Right atrium auricular region (tissue), 2 donors: ENCODE measurements at regions not wholly inside any gene's neighbourhood (a gene's known extent, or its start where the extent isn't known, plus 50 kb on each side); places are given as distances from the start of the nearest gene placed in this dataset.
"Not testable (repeated sequence)": the region's sequence is repeated elsewhere in the genome, so short reads cannot be mapped to it uniquely, and the experiment has no call there.

Experiments used
- DNase-seq: peaks from one replicate; pipeline ENCODE4 v3.0.0-alpha.2; 2019; ENCODE audit warnings: low spot score
- H3K27ac ChIP-seq, 2 donors: fragments of 200-600 bp; sonication (generic); 1 replicate in 1 of 2; 2 replicates in 1 of 2; pipeline ENCODE4 v1.5.1; 2016 to 2019
- H3K27me3 ChIP-seq, 2 donors: fragments of 200-600 bp; sonication (generic); one replicate each; pipeline versions ENCODE4 v1.5.1 to v1.6.0; 2017 to 2019
- H3K36me3 ChIP-seq: fragments of 200-600 bp; sonication (generic); one replicate; pipeline ENCODE4 v1.5.1; 2016
- H3K4me1 ChIP-seq, 2 donors: fragments of 200-600 bp; sonication (generic); one replicate each; pipeline versions ENCODE4 v1.5.1 to v1.6.0; 2017 to 2019
- H3K4me3 ChIP-seq, 2 donors: fragments of 200-600 bp; sonication (generic); 1 replicate in 1 of 2; 2 replicates in 1 of 2; pipeline ENCODE4 v1.5.1; 2017 to 2019; ENCODE audit warnings: mild to moderate bottlenecking in 1 of 2, moderate library complexity in 1 of 2
- H3K9me3 ChIP-seq, 2 donors: fragments of 200-600 bp; sonication (generic); one replicate each; pipeline ENCODE4 v1.5.1; 2019
- microRNA-seq, 2 donors: library from miRNA; unstranded; fragments of <30 nt; microRNA quantifications; one replicate each; pipeline ENCODE4, GENCODE V29; 2016 to 2017; ENCODE audit warnings: borderline number of aligned reads in 2 of 2, borderline replicate concordance in 1 of 2
- TF ChIP-seq, protein P1 (sequence below), 2 donors: fragments of 200-600 bp; sonication (generic); IDR thresholded peaks; one replicate each; pipeline ENCODE4 v1.5.1; 2019; ENCODE audit warnings: antibody characterized with exemption in 2 of 2

GRCh38 chr6:27188061-27188884, 59.2 kb upstream of the PRSS16 start:
- no peaks in the 10 kb centered on the region for H3K36me3 ChIP-seq
- peak; percentile 83 for DNase-seq
- no peaks in the 10 kb centered on the region for H3K4me1 ChIP-seq
- no peaks in the 10 kb centered on the region for H3K9me3 ChIP-seq
- peak overlapping the region; percentile 57 to 64 for H3K4me3 ChIP-seq
- TF ChIP-seq, protein P1, sequence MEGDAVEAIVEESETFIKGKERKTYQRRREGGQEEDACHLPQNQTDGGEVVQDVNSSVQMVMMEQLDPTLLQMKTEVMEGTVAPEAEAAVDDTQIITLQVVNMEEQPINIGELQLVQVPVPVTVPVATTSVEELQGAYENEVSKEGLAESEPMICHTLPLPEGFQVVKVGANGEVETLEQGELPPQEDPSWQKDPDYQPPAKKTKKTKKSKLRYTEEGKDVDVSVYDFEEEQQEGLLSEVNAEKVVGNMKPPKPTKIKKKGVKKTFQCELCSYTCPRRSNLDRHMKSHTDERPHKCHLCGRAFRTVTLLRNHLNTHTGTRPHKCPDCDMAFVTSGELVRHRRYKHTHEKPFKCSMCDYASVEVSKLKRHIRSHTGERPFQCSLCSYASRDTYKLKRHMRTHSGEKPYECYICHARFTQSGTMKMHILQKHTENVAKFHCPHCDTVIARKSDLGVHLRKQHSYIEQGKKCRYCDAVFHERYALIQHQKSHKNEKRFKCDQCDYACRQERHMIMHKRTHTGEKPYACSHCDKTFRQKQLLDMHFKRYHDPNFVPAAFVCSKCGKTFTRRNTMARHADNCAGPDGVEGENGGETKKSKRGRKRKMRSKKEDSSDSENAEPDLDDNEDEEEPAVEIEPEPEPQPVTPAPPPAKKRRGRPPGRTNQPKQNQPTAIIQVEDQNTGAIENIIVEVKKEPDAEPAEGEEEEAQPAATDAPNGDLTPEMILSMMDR (IDR thresholded peaks at IDR 0.05): no peak
- no peaks in the 10 kb centered on the region for H3K27me3 ChIP-seq
- H3K27ac ChIP-seq: peak overlapping the region; percentile 80 to 84

DNA sequence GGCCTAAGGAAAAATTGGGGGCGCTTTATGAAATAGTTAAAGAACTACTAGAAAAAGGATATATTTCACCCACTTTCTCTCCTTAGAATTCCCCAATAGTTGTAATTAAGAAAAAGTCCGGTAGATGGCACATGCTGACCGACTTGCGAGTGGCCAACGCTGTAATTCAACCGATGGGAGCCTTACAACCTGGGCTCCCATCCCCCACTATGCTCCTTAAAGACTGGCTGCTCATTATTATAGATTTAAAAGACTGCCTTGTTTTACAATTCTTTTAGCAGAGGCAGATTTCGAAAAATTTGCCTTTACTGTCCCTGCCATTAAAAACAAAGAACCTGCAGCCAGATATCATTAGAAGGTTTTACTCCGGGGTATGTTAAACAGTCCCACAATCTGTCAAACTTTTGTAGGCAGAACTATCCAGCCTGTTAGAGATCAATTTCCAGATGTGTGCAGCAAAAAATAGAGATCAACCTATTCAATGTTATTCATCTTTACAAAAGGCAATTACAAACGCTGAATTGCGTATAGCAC, 58.5 kb upstream of the PRSS16 start:
- H3K4me1 ChIP-seq: no peaks in the 10 kb centered on the region
- H3K27ac ChIP-seq: peak overlapping the region; percentile 80 to 84
- no peaks in the 10 kb centered on the region for H3K9me3 ChIP-seq
- no peak for DNase-seq
- TF ChIP-seq, protein P1 (IDR thresholded peaks at IDR 0.05): peak; percentile 45 to 87
- H3K36me3 ChIP-seq: no peaks in the 10 kb centered on the region
- no peaks in the 10 kb centered on the region for H3K27me3 ChIP-seq
- H3K4me3 ChIP-seq: peak overlapping the region; percentile 57 to 64

GRCh38 chr6:27190126-27190525, 57.4 kb upstream of the PRSS16 start:
- Histone ChIP-seq H3K9me3 (no peaks in the 10 kb centered on the region), H3K4me3 (no peak overlapping the region)
- TF ChIP-seq, protein P1 (IDR thresholded peaks at IDR 0.05): no peak

DNA sequence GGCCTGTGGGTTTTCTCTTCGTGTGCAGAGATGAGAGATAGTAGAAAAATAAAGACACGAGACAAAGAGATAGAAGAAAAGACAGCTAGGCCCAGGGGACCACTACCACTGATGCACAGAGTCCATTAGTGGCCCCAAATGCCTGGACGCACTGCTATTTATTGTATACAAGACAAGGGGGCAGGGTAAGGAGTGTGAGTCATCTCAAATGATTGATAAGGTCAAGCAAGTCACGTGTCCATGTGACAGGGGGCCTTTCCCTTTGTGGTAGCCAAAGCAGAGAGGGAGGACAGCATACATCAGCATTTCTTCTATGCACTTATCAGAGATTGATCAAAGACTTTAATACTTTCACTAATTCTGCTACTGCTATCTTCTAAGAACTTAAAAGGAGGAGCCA, 53.0 kb upstream of the PRSS16 start:
- not testable (repeated sequence) for DNase-seq

More at GRCh38 chr6:27190126-27190525, 57.4 kb upstream of the PRSS16 start:
- H3K36me3 ChIP-seq: no peaks in the 10 kb centered on the region
- no peaks in the 10 kb centered on the region for H3K4me1 ChIP-seq
- H3K27ac ChIP-seq: no peak overlapping the region
- DNase-seq: no peak
- no peaks in the 10 kb centered on the region for H3K27me3 ChIP-seq

DNA sequence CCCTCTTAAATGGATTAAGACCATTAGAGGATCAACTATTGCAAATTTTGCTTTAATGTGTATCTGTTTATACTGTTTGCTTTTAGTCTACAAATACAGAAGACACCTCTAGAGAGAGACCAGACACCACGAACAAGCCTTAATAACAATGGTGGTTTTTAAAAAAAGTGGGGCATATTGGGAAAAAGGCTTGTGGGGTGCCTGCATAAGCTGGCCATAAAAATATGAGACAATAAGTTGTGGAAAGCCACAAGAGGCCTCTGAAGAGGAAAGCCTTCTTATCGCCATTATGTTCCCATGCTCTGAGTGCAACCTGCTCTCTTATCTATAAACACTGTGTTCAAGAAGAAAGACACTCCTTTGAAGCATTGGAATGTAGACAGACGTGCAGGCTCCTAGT, 52.0 kb upstream of the PRSS16 start:
- H3K9me3 ChIP-seq, H3K27me3 ChIP-seq, H3K4me1 ChIP-seq, H3K4me3 ChIP-seq, H3K27ac ChIP-seq, H3K36me3 ChIP-seq, DNase-seq: not testable (repeated sequence)

More for the DNA sequence above, 53.0 kb upstream of the PRSS16 start:
- not testable (repeated sequence) for H3K36me3 ChIP-seq, H3K27me3 ChIP-seq, H3K9me3 ChIP-seq, H3K4me3 ChIP-seq, H3K27ac ChIP-seq, H3K4me1 ChIP-seq

Small RNA genes lying in the stretch of these regions (microRNA-seq; reads per million reads assigned to microRNA genes)
- 0.71 to 2.8 reads per million in 2 donors for gene MIR3143
